ENCODE measurements at regions not wholly inside any gene's neighbourhood (a gene's known extent, or its start where the extent isn't known, plus 50 kb on each side); places are given as distances from the start of the nearest gene placed in this dataset.
"Not testable (repeated sequence)": the region's sequence is repeated elsewhere in the genome, so short reads cannot be mapped to it uniquely, and the experiment has no call there.

GRCh38 chr14:106235356-106236159, 709.2 kb downstream of the TMEM121 start:
- H3K27me3 ChIP-seq (ENCODE audit: low read depth, low read length): no peaks in the 10 kb centered on the region
- no peaks in the 10 kb centered on the region for H3K9me3 ChIP-seq (ENCODE audit: control insufficient read depth in 1 of 2, low read length in 2 of 2)
- no peak overlapping the region for H3K4me3 ChIP-seq (ENCODE audit: low read depth in 1 of 2, low read length in 2 of 2)
- no peak overlapping the region for H3K27ac ChIP-seq (ENCODE audit: low read length)
- no peaks in the 10 kb centered on the region for H3K4me1 ChIP-seq (ENCODE audit: control insufficient read depth in 1 of 2, insufficient read depth in 2 of 2, low read length in 2 of 2)
- H3K36me3 ChIP-seq (ENCODE audit: control insufficient read depth in 1 of 2, insufficient read depth in 2 of 2, low read length in 2 of 2): no peaks in the 10 kb centered on the region

GRCh38 chr14:106248321-106249192, 722.2 kb downstream of the TMEM121 start:
- no peaks in the 10 kb centered on the region for H3K36me3 ChIP-seq (ENCODE audit: control insufficient read depth in 1 of 2, insufficient read depth in 2 of 2, low read length in 2 of 2)
- H3K4me3 ChIP-seq (ENCODE audit: low read depth in 1 of 2, low read length in 2 of 2): no peak overlapping the region
- H3K27me3 ChIP-seq (ENCODE audit: low read depth, low read length): no peaks in the 10 kb centered on the region
- H3K4me1 ChIP-seq (ENCODE audit: control insufficient read depth in 1 of 2, insufficient read depth in 2 of 2, low read length in 2 of 2): no peaks in the 10 kb centered on the region
- H3K9me3 ChIP-seq (ENCODE audit: control insufficient read depth in 1 of 2, low read length in 2 of 2): no peaks in the 10 kb centered on the region
- H3K27ac ChIP-seq (ENCODE audit: low read length): no peak overlapping the region

GRCh38 chr14:106253995-106254394, 727.6 kb downstream of the TMEM121 start:
- not testable (repeated sequence) for H3K4me1 ChIP-seq (ENCODE audit: control insufficient read depth in 1 of 2, insufficient read depth in 2 of 2, low read length in 2 of 2); H3K27me3 ChIP-seq (ENCODE audit: low read depth, low read length); H3K4me3 ChIP-seq (ENCODE audit: low read depth in 1 of 2, low read length in 2 of 2); H3K27ac ChIP-seq (ENCODE audit: low read length); H3K36me3 ChIP-seq (ENCODE audit: control insufficient read depth in 1 of 2, insufficient read depth in 2 of 2, low read length in 2 of 2); H3K9me3 ChIP-seq (ENCODE audit: control insufficient read depth in 1 of 2, low read length in 2 of 2)

GRCh38 chr14:106257569-106257994, 731.2 kb downstream of the TMEM121 start:
- not testable (repeated sequence) for H3K27me3 ChIP-seq (ENCODE audit: low read depth, low read length); H3K27ac ChIP-seq (ENCODE audit: low read length); H3K4me3 ChIP-seq (ENCODE audit: low read depth in 1 of 2, low read length in 2 of 2); H3K9me3 ChIP-seq (ENCODE audit: control insufficient read depth in 1 of 2, low read length in 2 of 2); H3K4me1 ChIP-seq (ENCODE audit: control insufficient read depth in 1 of 2, insufficient read depth in 2 of 2, low read length in 2 of 2); H3K36me3 ChIP-seq (ENCODE audit: control insufficient read depth in 1 of 2, insufficient read depth in 2 of 2, low read length in 2 of 2)

GRCh38 chr14:106268013-106268727, 741.8 kb downstream of the TMEM121 start:
- no peaks in the 10 kb centered on the region for H3K9me3 ChIP-seq (ENCODE audit: control insufficient read depth in 1 of 2, low read length in 2 of 2)
- H3K36me3 ChIP-seq (ENCODE audit: control insufficient read depth in 1 of 2, insufficient read depth in 2 of 2, low read length in 2 of 2): no peaks in the 10 kb centered on the region
- H3K4me3 ChIP-seq (ENCODE audit: low read depth in 1 of 2, low read length in 2 of 2): no peak overlapping the region
- no peaks in the 10 kb centered on the region for H3K27me3 ChIP-seq (ENCODE audit: low read depth, low read length)
- no peaks in the 10 kb centered on the region for H3K4me1 ChIP-seq (ENCODE audit: control insufficient read depth in 1 of 2, insufficient read depth in 2 of 2, low read length in 2 of 2)
- no peak overlapping the region for H3K27ac ChIP-seq (ENCODE audit: low read length)

GRCh38 chr14:106269029-106269428, 742.6 kb downstream of the TMEM121 start:
- no peaks in the 10 kb centered on the region for H3K4me1 ChIP-seq (ENCODE audit: control insufficient read depth in 1 of 2, insufficient read depth in 2 of 2, low read length in 2 of 2)
- H3K27me3 ChIP-seq (ENCODE audit: low read depth, low read length): no peaks in the 10 kb centered on the region
- H3K9me3 ChIP-seq (ENCODE audit: control insufficient read depth in 1 of 2, low read length in 2 of 2): no peaks in the 10 kb centered on the region
- no peaks in the 10 kb centered on the region for H3K36me3 ChIP-seq (ENCODE audit: control insufficient read depth in 1 of 2, insufficient read depth in 2 of 2, low read length in 2 of 2)
- H3K27ac ChIP-seq (ENCODE audit: low read length): no peak overlapping the region
- H3K4me3 ChIP-seq (ENCODE audit: low read depth in 1 of 2, low read length in 2 of 2): no peak overlapping the region

GRCh38 chr14:106269451-106270204, 743.2 kb downstream of the TMEM121 start:
- H3K4me1 ChIP-seq (ENCODE audit: control insufficient read depth in 1 of 2, insufficient read depth in 2 of 2, low read length in 2 of 2): no peaks in the 10 kb centered on the region
- no peaks in the 10 kb centered on the region for H3K9me3 ChIP-seq (ENCODE audit: control insufficient read depth in 1 of 2, low read length in 2 of 2)
- H3K4me3 ChIP-seq (ENCODE audit: low read depth in 1 of 2, low read length in 2 of 2): no peak overlapping the region
- no peaks in the 10 kb centered on the region for H3K36me3 ChIP-seq (ENCODE audit: control insufficient read depth in 1 of 2, insufficient read depth in 2 of 2, low read length in 2 of 2)
- no peaks in the 10 kb centered on the region for H3K27me3 ChIP-seq (ENCODE audit: low read depth, low read length)
- H3K27ac ChIP-seq (ENCODE audit: low read length): no peak overlapping the region

- not testable (repeated sequence) for H3K4me1 ChIP-seq (ENCODE audit: control insufficient read depth in 1 of 2, insufficient read depth in 2 of 2, low read length in 2 of 2); H3K36me3 ChIP-seq (ENCODE audit: control insufficient read depth in 1 of 2, insufficient read depth in 2 of 2, low read length in 2 of 2); H3K4me3 ChIP-seq (ENCODE audit: low read depth in 1 of 2, low read length in 2 of 2); H3K9me3 ChIP-seq (ENCODE audit: control insufficient read depth in 1 of 2, low read length in 2 of 2); H3K27ac ChIP-seq (ENCODE audit: low read length); H3K27me3 ChIP-seq (ENCODE audit: low read depth, low read length)
These were observed 744.2 kb downstream of the TMEM121 start for GRCh38 chr14:106270476-106271121.

GRCh38 chr14:106276326-106277267, 750.2 kb downstream of the TMEM121 start:
- Histone ChIP-seq H3K9me3 (ENCODE audit: control insufficient read depth in 1 of 2, low read length in 2 of 2) (no peaks in the 10 kb centered on the region), H3K27me3 (ENCODE audit: low read depth, low read length) (no peaks in the 10 kb centered on the region), H3K4me1 (ENCODE audit: control insufficient read depth in 1 of 2, insufficient read depth in 2 of 2, low read length in 2 of 2) (no peaks in the 10 kb centered on the region), H3K27ac (ENCODE audit: low read length) (no peak overlapping the region), H3K36me3 (ENCODE audit: control insufficient read depth in 1 of 2, insufficient read depth in 2 of 2, low read length in 2 of 2) (no peaks in the 10 kb centered on the region), H3K4me3 (ENCODE audit: low read depth in 1 of 2, low read length in 2 of 2) (no peak overlapping the region)

- H3K27me3 ChIP-seq (ENCODE audit: low read depth, low read length): no peaks in the 10 kb centered on the region
- no peak overlapping the region for H3K4me3 ChIP-seq (ENCODE audit: low read depth in 1 of 2, low read length in 2 of 2)
- H3K9me3 ChIP-seq (ENCODE audit: control insufficient read depth in 1 of 2, low read length in 2 of 2): no peaks in the 10 kb centered on the region
- H3K4me1 ChIP-seq (ENCODE audit: control insufficient read depth in 1 of 2, insufficient read depth in 2 of 2, low read length in 2 of 2): no peaks in the 10 kb centered on the region
- H3K27ac ChIP-seq (ENCODE audit: low read length): no peak overlapping the region
- no peaks in the 10 kb centered on the region for H3K36me3 ChIP-seq (ENCODE audit: control insufficient read depth in 1 of 2, insufficient read depth in 2 of 2, low read length in 2 of 2)
These were observed 751.1 kb downstream of the TMEM121 start for GRCh38 chr14:106277503-106277902.

All from muscle layer of duodenum (tissue), 2 donors.